Activated CD4-positive, alpha-beta memory T cell treated with anti-CD3 and anti-CD28 coated beads for 36 hours (primary cell): ENCODE measurements at regions not wholly inside any gene's neighbourhood (a gene's known extent, or its start where the extent isn't known, plus 50 kb on each side); places are given as distances from the start of the nearest gene placed in this dataset.

Source experiments
- CTCF ChIA-PET: fragments of 350-600 bp; sonication (Branson Sonifier 250); formaldehyde crosslinking; loops from one replicate; lab custom pipeline; 2021; ENCODE audit warnings: antibody characterized with exemption, inconsistent platforms; lab: Charles Lee
- POLR2A ChIA-PET: fragments of 350-600 bp; sonication (Branson Sonifier 250); formaldehyde crosslinking; loops from one replicate; lab custom pipeline; 2021; ENCODE audit warnings: antibody characterized with exemption; lab: Charles Lee
- DNase-seq: peaks from one replicate; pipeline ENCODE4 v3.0.0-alpha.2; 2020
- H3K27ac Mint-ChIP-seq: one replicate; pipeline ENCODE4 v1.8.0; 2021; ENCODE audit warnings: mixed read lengths
- H3K27me3 Mint-ChIP-seq: one replicate; pipeline ENCODE4 v1.8.0; 2021; ENCODE audit warnings: mixed read lengths
- H3K36me3 Mint-ChIP-seq: one replicate; pipeline ENCODE4 v1.8.0; 2021; ENCODE audit warnings: mixed read lengths
- H3K4me1 Mint-ChIP-seq: one replicate; pipeline ENCODE4 v1.8.0; 2021; ENCODE audit warnings: low read depth, mixed read lengths
- H3K4me3 Mint-ChIP-seq: one replicate; pipeline ENCODE4 v1.8.0; 2021; ENCODE audit warnings: mild to moderate bottlenecking, mixed read lengths
- H3K9me3 Mint-ChIP-seq: one replicate; pipeline ENCODE4 v1.8.0; 2021; ENCODE audit warnings: mixed read lengths
- intact Hi-C: fragments of 100-400 bp; cut with micrococcal nuclease; formaldehyde crosslinking; loops from one replicate; pipeline ENCODE4 v1.15.1; 2023

GRCh38 chr2:176585791-176586190, 316.5 kb downstream of the MTX2 start:
- no peaks in the 10 kb centered on the region for H3K4me1 Mint-ChIP-seq
- H3K27me3 Mint-ChIP-seq, result peaks cover 4% of the 10 kb centered on the region
- DNase-seq, result no peak
- no peak overlapping the region for H3K27ac Mint-ChIP-seq
- ChIA-PET POLR2A (no interaction called here), CTCF (interaction anchor here (0.6 to 1.0 kb wide), 3 partner anchors 53 to 575 kb away, joined by 3 read pairs; no protein-coding TSS in a partner anchor)
- H3K9me3 Mint-ChIP-seq, result no peaks in the 10 kb centered on the region
- no peaks in the 10 kb centered on the region for H3K36me3 Mint-ChIP-seq
- intact Hi-C loops, result no loop called here
- no peak overlapping the region for H3K4me3 Mint-ChIP-seq

- intact Hi-C loops, result no loop called here
- H3K27me3 Mint-ChIP-seq, result peaks cover 1% of the 10 kb centered on the region
- H3K4me1 Mint-ChIP-seq, result no peaks in the 10 kb centered on the region
- H3K27ac Mint-ChIP-seq, result no peak overlapping the region
- ChIA-PET CTCF (no interaction called here), POLR2A (no interaction called here)
- no peak for DNase-seq
- no peak overlapping the region for H3K4me3 Mint-ChIP-seq
- H3K9me3 Mint-ChIP-seq, result no peaks in the 10 kb centered on the region
- no peaks in the 10 kb centered on the region for H3K36me3 Mint-ChIP-seq
Observed at GRCh38 chr2:176589287-176589686, 320.0 kb downstream of the MTX2 start.

GRCh38 chr2:176589825-176590440, 320.7 kb downstream of the MTX2 start:
- intact Hi-C loops, result no loop called here
- peaks cover 2% of the 10 kb centered on the region for H3K27me3 Mint-ChIP-seq
- H3K36me3 Mint-ChIP-seq, result no peaks in the 10 kb centered on the region
- ChIA-PET POLR2A (no interaction called here), CTCF (no interaction called here)
- H3K4me1 Mint-ChIP-seq, result no peaks in the 10 kb centered on the region
- no peaks in the 10 kb centered on the region for H3K9me3 Mint-ChIP-seq
- no peak for DNase-seq
- no peak overlapping the region for H3K27ac Mint-ChIP-seq
- no peak overlapping the region for H3K4me3 Mint-ChIP-seq

- POLR2A ChIA-PET, result no interaction called here
- Mint-ChIP-seq H3K9me3 (no peaks in the 10 kb centered on the region), H3K4me3 (no peak overlapping the region), H3K27ac (no peak overlapping the region), H3K36me3 (no peaks in the 10 kb centered on the region), H3K4me1 (no peaks in the 10 kb centered on the region), H3K27me3 (peaks cover 9% of the 10 kb centered on the region)
- CTCF ChIA-PET, result no interaction called here
- intact Hi-C loops, result no loop called here
- DNase-seq, result no peak
Observed at GRCh38 chr2:176592216-176592615, 323.0 kb downstream of the MTX2 start.

GRCh38 chr2:176595986-176596385, 326.7 kb downstream of the MTX2 start:
- H3K4me3 Mint-ChIP-seq, result no peak overlapping the region
- intact Hi-C loops, result no loop called here
- ChIA-PET CTCF (interaction anchor here (0.7 to 1.1 kb wide), 2 partner anchors 41 to 140 kb away, joined by 3 to 5 read pairs; no protein-coding TSS in a partner anchor), POLR2A (no interaction called here)
- H3K36me3 Mint-ChIP-seq, result no peaks in the 10 kb centered on the region
- no peaks in the 10 kb centered on the region for H3K9me3 Mint-ChIP-seq
- no peak overlapping the region for H3K27ac Mint-ChIP-seq
- H3K4me1 Mint-ChIP-seq, result no peaks in the 10 kb centered on the region
- DNase-seq, result no peak
- peaks cover 16% of the 10 kb centered on the region for H3K27me3 Mint-ChIP-seq

- CTCF ChIA-PET, result interaction anchor here (0.8 to 1.5 kb wide), 2 partner anchors 44 to 471 kb away, joined by 3 read pairs; no protein-coding TSS in a partner anchor
- Mint-ChIP-seq H3K4me1 (no peaks in the 10 kb centered on the region), H3K27ac (no peak overlapping the region), H3K4me3 (no peak overlapping the region), H3K9me3 (no peaks in the 10 kb centered on the region), H3K36me3 (no peaks in the 10 kb centered on the region), H3K27me3 (peaks cover 18% of the 10 kb centered on the region)
- intact Hi-C loops, result no loop called here
- POLR2A ChIA-PET, result no interaction called here
- no peak for DNase-seq
Observed at GRCh38 chr2:176597916-176598315, 328.7 kb downstream of the MTX2 start.

- intact Hi-C loops, result no loop called here
- peaks cover 18% of the 10 kb centered on the region for H3K27me3 Mint-ChIP-seq
- H3K9me3 Mint-ChIP-seq, result no peaks in the 10 kb centered on the region
- no peak overlapping the region for H3K4me3 Mint-ChIP-seq
- no peak for DNase-seq
- H3K4me1 Mint-ChIP-seq, result no peaks in the 10 kb centered on the region
- POLR2A ChIA-PET, result no interaction called here
- no peak overlapping the region for H3K27ac Mint-ChIP-seq
- CTCF ChIA-PET, result interaction anchor here (0.8 to 1.5 kb wide), 2 partner anchors 44 to 472 kb away, joined by 3 read pairs; no protein-coding TSS in a partner anchor
- H3K36me3 Mint-ChIP-seq, result no peaks in the 10 kb centered on the region
Observed at GRCh38 chr2:176598351-176598750, 329.1 kb downstream of the MTX2 start.

GRCh38 chr2:176599796-176600485, 330.7 kb downstream of the MTX2 start:
- Mint-ChIP-seq H3K4me3 (no peak overlapping the region), H3K9me3 (no peaks in the 10 kb centered on the region), H3K27me3 (peaks cover 16% of the 10 kb centered on the region), H3K4me1 (no peaks in the 10 kb centered on the region), H3K36me3 (no peaks in the 10 kb centered on the region), H3K27ac (no peak overlapping the region)
- DNase-seq, result no peak
- intact Hi-C loops, result no loop called here
- ChIA-PET POLR2A (no interaction called here), CTCF (no interaction called here)

- intact Hi-C loops, result no loop called here
Observed at GRCh38 chr2:176601066-176601465, 331.8 kb downstream of the MTX2 start.

GRCh38 chr2:176612036-176612435, 342.8 kb downstream of the MTX2 start:
- Mint-ChIP-seq H3K27me3 (peaks cover 19% of the 10 kb centered on the region), H3K36me3 (no peaks in the 10 kb centered on the region), H3K27ac (no peak overlapping the region), H3K4me3 (no peak overlapping the region), H3K9me3 (no peaks in the 10 kb centered on the region), H3K4me1 (no peaks in the 10 kb centered on the region)
- ChIA-PET CTCF (no interaction called here), POLR2A (no interaction called here)
- intact Hi-C loops, result no loop called here
- no peak for DNase-seq

More at GRCh38 chr2:176601066-176601465, 331.8 kb downstream of the MTX2 start:
- Mint-ChIP-seq H3K4me3 (no peak overlapping the region), H3K27me3 (peaks cover 14% of the 10 kb centered on the region), H3K9me3 (no peaks in the 10 kb centered on the region), H3K27ac (no peak overlapping the region), H3K36me3 (no peaks in the 10 kb centered on the region), H3K4me1 (no peaks in the 10 kb centered on the region)
- DNase-seq, result no peak
- ChIA-PET POLR2A (no interaction called here), CTCF (no interaction called here)

- Mint-ChIP-seq H3K4me1 (no peaks in the 10 kb centered on the region), H3K36me3 (no peaks in the 10 kb centered on the region), H3K27ac (no peak overlapping the region), H3K4me3 (no peak overlapping the region), H3K9me3 (no peaks in the 10 kb centered on the region), H3K27me3 (peaks cover 19% of the 10 kb centered on the region)
- ChIA-PET POLR2A (no interaction called here), CTCF (no interaction called here)
- DNase-seq, result no peak
- intact Hi-C loops, result no loop called here
Observed at GRCh38 chr2:176612736-176613135, 343.5 kb downstream of the MTX2 start.

GRCh38 chr2:176613323-176613987, 344.2 kb downstream of the MTX2 start:
- H3K27ac Mint-ChIP-seq, result no peak overlapping the region
- POLR2A ChIA-PET, result no interaction called here
- no peaks in the 10 kb centered on the region for H3K9me3 Mint-ChIP-seq

More at GRCh38 chr2:176613323-176613987, 344.2 kb downstream of the MTX2 start:
- Mint-ChIP-seq H3K4me3 (no peak overlapping the region), H3K36me3 (no peaks in the 10 kb centered on the region), H3K27me3 (peaks cover 19% of the 10 kb centered on the region), H3K4me1 (no peaks in the 10 kb centered on the region)
- DNase-seq, result no peak
- intact Hi-C loops, result no loop called here
- CTCF ChIA-PET, result no interaction called here
